ENCODE measurements at regions not wholly inside any gene's neighbourhood (a gene's known extent, or its start where the extent isn't known, plus 50 kb on each side); places are given as distances from the start of the nearest gene placed in this dataset.

- no peak for TF ChIP-seq CTCF (IDR thresholded peaks at IDR 0.05 in 8 of 11, conservative IDR thresholded peaks at IDR 0.05 in 3 of 11)
- no peak for TF ChIP-seq POLR2AphosphoS5 (IDR thresholded peaks at IDR 0.05)
- no peak for TF ChIP-seq POLR2A (IDR thresholded peaks at IDR 0.05)
Measured at GRCh38 chr12:70982991-70983390, 62.5 kb upstream of the PTPRR start.

Measured in spleen (tissue), 7 donors.